IMR-90 (cell line): ENCODE measurements at regions not wholly inside any gene's neighbourhood (a gene's known extent, or its start where the extent isn't known, plus 50 kb on each side); places are given as distances from the start of the nearest gene placed in this dataset.

Source experiments
- ATAC-seq: fragments of 200-7000 bp; cut with Tn5 transposase; 2 replicates; pipeline ENCODE4 v1.9.1; 2020; ENCODE audit warnings: low read depth, mild to moderate bottlenecking, moderate library complexity
- BruUV-seq: library from RNA; stranded (reverse); fragments of 400-500 nt; replicated peaks from 2 replicates; lab custom pipeline; 2021; lab: Mats Ljungman, UMichigan
- CTCF ChIA-PET: fragments of 300-600 bp; formaldehyde crosslinking; extraction: SDS; loops from one replicate; lab custom pipeline; 2021; ENCODE audit warnings: antibody characterized with exemption; lab: Yijun Ruan, JAX
- POLR2A ChIA-PET: fragments of 300-600 bp; sonication (Branson Sonifier 250); formaldehyde crosslinking; loops from one replicate; lab custom pipeline; 2022; ENCODE audit warnings: antibody characterized with exemption; ENCODE audit not compliant: unreplicated experiment; lab: Charles Lee
- DNase-seq: peaks from one replicate; pipeline ENCODE4 v3.0.0; 2013
- H2AFZ ChIP-seq: replicated peaks from 2 replicates; pipeline ENCODE3; 2013; ENCODE audit warnings: low read length, mild to moderate bottlenecking; ENCODE audit not compliant: poor library complexity
- H2AK5ac ChIP-seq: 2 replicates; pipeline ENCODE4 v1.6.1; 2013; ENCODE audit warnings: low read depth, low read length, inconsistent platforms
- H2AK9ac ChIP-seq: replicated peaks from 2 replicates; pipeline ENCODE3; 2013; ENCODE audit warnings: mild to moderate bottlenecking, low read depth, low read length, moderate library complexity; ENCODE audit not compliant: poor library complexity
- H2BK120ac ChIP-seq: 2 replicates; pipeline ENCODE4 v1.6.1; 2013; ENCODE audit warnings: low read depth, low read length, inconsistent platforms
- H2BK15ac ChIP-seq: 3 replicates; pipeline ENCODE4 v1.6.1; 2013; ENCODE audit warnings: low read depth, low read length, inconsistent platforms
- H2BK20ac ChIP-seq: 2 replicates; pipeline ENCODE4 v1.6.1; 2013; ENCODE audit warnings: low read depth, mild to moderate bottlenecking, inconsistent platforms, low read length, moderate library complexity
- H2BK5ac ChIP-seq: 2 replicates; pipeline ENCODE4 v1.6.1; 2013; ENCODE audit warnings: mild to moderate bottlenecking, low read depth, low read length, inconsistent platforms; ENCODE audit not compliant: poor library complexity, severe bottlenecking
- H3K14ac ChIP-seq: replicated peaks from 2 replicates; pipeline ENCODE4 v1.6.1; 2013; ENCODE audit warnings: low read depth, low read length, inconsistent platforms
- H3K18ac ChIP-seq: 2 replicates; pipeline ENCODE4 v1.6.1; 2013; ENCODE audit warnings: low read depth, low read length, control low read depth
- H3K23ac ChIP-seq: 2 replicates; pipeline ENCODE4 v1.6.1; 2013; ENCODE audit warnings: low read depth, low read length, inconsistent platforms
- H3K27ac ChIP-seq: 2 replicates; pipeline ENCODE4 v1.5.1; 2013; ENCODE audit warnings: mild to moderate bottlenecking, control low read depth, low read length; ENCODE audit not compliant: insufficient read depth
- H3K27me3 ChIP-seq: 2 replicates; pipeline ENCODE4 v1.6.1; 2013; ENCODE audit warnings: low read length; ENCODE audit not compliant: control insufficient read depth, insufficient read depth
- H3K36me3 ChIP-seq: 2 replicates; pipeline ENCODE4 v1.6.1; 2013; ENCODE audit warnings: low read length, mixed read lengths; ENCODE audit not compliant: control insufficient read depth, insufficient read depth
- H3K4ac ChIP-seq: 2 replicates; pipeline ENCODE4 v1.6.1; 2013; ENCODE audit warnings: low read depth, low read length, inconsistent platforms
- H3K4me1 ChIP-seq: 2 replicates; pipeline ENCODE4 v1.6.1; 2013; ENCODE audit warnings: low read length, mixed read lengths; ENCODE audit not compliant: control insufficient read depth, insufficient read depth
- H3K4me2 ChIP-seq: 2 replicates; pipeline ENCODE4 v1.6.1; 2013; ENCODE audit warnings: low read depth, mild to moderate bottlenecking, control low read depth, low read length, moderate library complexity
- H3K4me3 ChIP-seq: 2 replicates; pipeline ENCODE4 v1.5.1; 2013; ENCODE audit warnings: low read depth, mild to moderate bottlenecking, control low read depth, low read length, moderate library complexity; ENCODE audit not compliant: insufficient read depth
- H3K56ac ChIP-seq: 2 replicates; pipeline ENCODE4 v1.6.1; 2013; ENCODE audit warnings: low read length, inconsistent platforms; ENCODE audit not compliant: insufficient read depth; ENCODE audit errors: extremely low read depth
- H3K79me1 ChIP-seq, 2 experiments: 2 replicates each; pipeline ENCODE4 v1.6.1; 2013; ENCODE audit warnings: low read length in 2 of 2, inconsistent platforms in 1 of 2, low read depth in 1 of 2
- H3K9ac ChIP-seq: 2 replicates; pipeline ENCODE4 v1.6.1; 2013; ENCODE audit warnings: low read depth, low read length, control low read depth
- H3K9me1 ChIP-seq: 2 replicates; pipeline ENCODE4 v1.6.1; 2013; ENCODE audit warnings: low read length, inconsistent platforms; ENCODE audit not compliant: insufficient read depth
- H3K9me3 ChIP-seq: 2 replicates; pipeline ENCODE4 v1.6.1; 2013; ENCODE audit warnings: low read length; ENCODE audit not compliant: control insufficient read depth, insufficient read depth
- H4K20me1 ChIP-seq: 2 replicates; pipeline ENCODE4 v1.6.1; 2013; ENCODE audit warnings: low read length, inconsistent platforms; ENCODE audit not compliant: insufficient read depth
- H4K5ac ChIP-seq: 2 replicates; pipeline ENCODE4 v1.6.1; 2013; ENCODE audit warnings: mild to moderate bottlenecking, low read depth, low read length, control low read depth
- H4K8ac ChIP-seq, 2 experiments: 2 replicates each; pipeline ENCODE4 v1.6.1; 2013; ENCODE audit warnings: low read depth in 2 of 2, low read length in 2 of 2, control low read depth in 1 of 2, inconsistent platforms in 1 of 2
- H4K91ac ChIP-seq: 2 replicates; pipeline ENCODE4 v1.6.1; 2013; ENCODE audit warnings: low read depth, low read length, inconsistent platforms; ENCODE audit not compliant: insufficient read depth
- NFE2L2 ChIP-seq: fragments of 150-350 bp; IDR thresholded peaks from 2 replicates; pipeline ENCODE4 v1.6.1; 2016; ENCODE audit warnings: low read depth, mild to moderate bottlenecking, low read length
- RAD21 ChIP-seq: IDR thresholded peaks from 2 replicates; pipeline ENCODE4 v1.6.1; 2012; ENCODE audit warnings: low read length, improper control_type of control experiment
- WGBS, 2 experiments: methylation state at CpG; one replicate each; pipeline versions ENCODE4 v1.1.5 to v1.1.7; 2013; ENCODE audit warnings: missing lambda C conversion rate in 2 of 2; ENCODE audit not compliant: insufficient read length in 1 of 2; ENCODE audit errors: extremely low coverage in 2 of 2; 5-methylcytosine and 5-hydroxymethylcytosine counted together
- dilution Hi-C: fragments of 300-500 bp; cut with HindIII; formaldehyde crosslinking; loops from one replicate; pipeline ENCODE4 v1.14.3; 2018; ENCODE audit warnings: low sequenced_read_pairs; ENCODE audit not compliant: unreplicated experiment
- in situ Hi-C: fragments of 300-500 bp; cut with MboI; formaldehyde crosslinking; loops from 3 replicates; pipeline ENCODE4 v1.14.3; 2019; ENCODE audit warnings: low sequenced_read_pairs, inconsistent platforms, mixed read lengths
- intact Hi-C: fragments of 100-400 bp; cut with micrococcal nuclease; formaldehyde crosslinking; loops from 2 replicates; pipeline ENCODE4 v1.10.0; 2022
- TF ChIP-seq, protein P1 (sequence below): fragments of 150-350 bp; IDR thresholded peaks from 2 replicates; pipeline ENCODE4 v1.6.1; 2016; ENCODE audit warnings: low read depth, mild to moderate bottlenecking, low read length, moderate library complexity, borderline replicate concordance

DNA sequence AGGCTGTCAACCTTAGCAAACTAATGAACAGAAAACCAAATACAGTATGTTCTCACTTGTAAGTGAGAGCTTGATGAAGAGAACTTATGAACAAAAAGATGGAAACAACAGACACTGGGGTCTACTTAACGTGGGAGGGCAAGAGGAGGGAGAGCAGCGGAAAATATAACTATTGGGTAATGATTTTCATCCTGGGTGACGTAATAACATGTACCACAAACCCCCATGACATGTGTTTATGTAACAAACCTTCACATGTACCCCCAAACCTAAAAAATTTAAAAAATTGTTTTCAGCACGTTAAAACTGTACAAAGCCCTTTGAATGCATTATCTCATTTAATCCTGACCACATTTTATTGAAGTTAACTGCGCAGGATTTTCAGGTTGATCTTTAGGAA, 64.9 kb upstream of the RBMS1 start:
- no peak overlapping the region for H4K91ac ChIP-seq
- dilution Hi-C loops: no loop called here
- no peak overlapping the region for H3K23ac ChIP-seq
- TF ChIP-seq NFE2L2: no peak
- TF ChIP-seq, protein P1, sequence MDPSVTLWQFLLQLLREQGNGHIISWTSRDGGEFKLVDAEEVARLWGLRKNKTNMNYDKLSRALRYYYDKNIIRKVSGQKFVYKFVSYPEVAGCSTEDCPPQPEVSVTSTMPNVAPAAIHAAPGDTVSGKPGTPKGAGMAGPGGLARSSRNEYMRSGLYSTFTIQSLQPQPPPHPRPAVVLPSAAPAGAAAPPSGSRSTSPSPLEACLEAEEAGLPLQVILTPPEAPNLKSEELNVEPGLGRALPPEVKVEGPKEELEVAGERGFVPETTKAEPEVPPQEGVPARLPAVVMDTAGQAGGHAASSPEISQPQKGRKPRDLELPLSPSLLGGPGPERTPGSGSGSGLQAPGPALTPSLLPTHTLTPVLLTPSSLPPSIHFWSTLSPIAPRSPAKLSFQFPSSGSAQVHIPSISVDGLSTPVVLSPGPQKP: no peak
- no peak for TF ChIP-seq RAD21
- no peak overlapping the region for H2BK15ac ChIP-seq
- H3K27ac ChIP-seq: no peak overlapping the region
- H2AK5ac ChIP-seq: no peak overlapping the region
- no peak overlapping the region for H2BK20ac ChIP-seq
- H4K8ac ChIP-seq: no peak overlapping the region
- no peaks in the 10 kb centered on the region for H3K27me3 ChIP-seq
- H3K4ac ChIP-seq: no peak overlapping the region
- H3K14ac ChIP-seq: no peak overlapping the region
- ChIA-PET POLR2A (no interaction called here), CTCF (interaction anchor here (0.9 kb wide), 1 partner anchor 9 kb away, joined by 3 read pairs; no protein-coding TSS in a partner anchor)
- ATAC-seq: no peak
- no peaks in the 10 kb centered on the region for H3K36me3 ChIP-seq
- H3K9me1 ChIP-seq: no peaks in the 10 kb centered on the region
- no peak overlapping the region for H2BK120ac ChIP-seq
- H3K4me1 ChIP-seq: peaks cover 2% of the 10 kb centered on the region; the same call in 1 of the 2 replicates
- H3K9me3 ChIP-seq: no peaks in the 10 kb centered on the region
- H4K20me1 ChIP-seq: no peaks in the 10 kb centered on the region
- H3K56ac ChIP-seq: no peak overlapping the region
- no peak overlapping the region for H3K9ac ChIP-seq
- no peaks in the 10 kb centered on the region for H3K79me1 ChIP-seq
- H3K4me3 ChIP-seq: no peak overlapping the region
- no peak for DNase-seq
- no CpG with 5 or more reads among the region's 5 CpGs for WGBS, 2 experiments
- no peak overlapping the region for H4K5ac ChIP-seq
- H3K4me2 ChIP-seq: no peak overlapping the region
- no peak overlapping the region for H2BK5ac ChIP-seq
- intact Hi-C loops: no loop called here
- H3K18ac ChIP-seq: no peak overlapping the region
- H2AK9ac ChIP-seq: no peak overlapping the region
- in situ Hi-C loops: no loop called here
- BruUV-seq: no TSS peak
- H2AFZ ChIP-seq: no peak overlapping the region
